NCI-H446 (cell line): ENCODE measurements at regions not wholly inside any gene's neighbourhood (a gene's known extent, or its start where the extent isn't known, plus 50 kb on each side); places are given as distances from the start of the nearest gene placed in this dataset.
"Not testable (repeated sequence)": the region's sequence is repeated elsewhere in the genome, so short reads cannot be mapped to it uniquely, and the experiment has no call there.

Experiments used
- DNase-seq, 2 experiments: peaks; one replicate each; lab custom pipeline; 2025; lab: John Stamatoyannopoulos, UW

GRCh38 chr14:29376237-29376636, 551.4 kb downstream of the PRKD1 start:
- DNase-seq = no peak

GRCh38 chr14:29380826-29381225, 546.8 kb downstream of the PRKD1 start:
- peak; percentile 55 to 80 for DNase-seq

- no peak for DNase-seq
These were observed 539.1 kb downstream of the PRKD1 start for GRCh38 chr14:29388571-29388970.

GRCh38 chr14:29390081-29390832, 537.4 kb downstream of the PRKD1 start:
- DNase-seq = peak; percentile 71 to 84

GRCh38 chr14:29391231-29391630, 536.4 kb downstream of the PRKD1 start:
- DNase-seq = no peak

- no peak for DNase-seq
These were observed 535.8 kb downstream of the PRKD1 start for GRCh38 chr14:29391801-29392200.

GRCh38 chr14:29392287-29392686, 535.4 kb downstream of the PRKD1 start:
- no peak for DNase-seq

GRCh38 chr14:29403091-29403490, 524.6 kb downstream of the PRKD1 start:
- DNase-seq = no peak

- no peak for DNase-seq
These were observed 517.1 kb downstream of the PRKD1 start for GRCh38 chr14:29410581-29410980.

- not testable (repeated sequence) for DNase-seq
These were observed 512.7 kb downstream of the PRKD1 start for GRCh38 chr14:29414931-29415330.

GRCh38 chr14:29419736-29420135, 507.9 kb downstream of the PRKD1 start:
- no peak for DNase-seq

- DNase-seq = no peak
These were observed 506.4 kb downstream of the PRKD1 start for GRCh38 chr14:29421156-29421728.

GRCh38 chr14:29425705-29426482, 501.8 kb downstream of the PRKD1 start:
- DNase-seq = no peak

GRCh38 chr14:29442696-29443095, 485.0 kb downstream of the PRKD1 start:
- peak; percentile 78 to 82 for DNase-seq

GRCh38 chr14:29444216-29444615, 483.4 kb downstream of the PRKD1 start:
- DNase-seq = no peak

- peak; percentile 75 to 79 for DNase-seq
These were observed 482.8 kb downstream of the PRKD1 start for GRCh38 chr14:29444805-29445204.

GRCh38 chr14:29446971-29447370, 480.7 kb downstream of the PRKD1 start:
- DNase-seq = peak in 1 of 2 experiments; percentile 38

GRCh38 chr14:29451941-29452340, 475.7 kb downstream of the PRKD1 start:
- DNase-seq = peak in 1 of 2 experiments; percentile 44

GRCh38 chr14:29453045-29453444, 474.6 kb downstream of the PRKD1 start:
- peak in 1 of 2 experiments; percentile 37 for DNase-seq

GRCh38 chr14:29454026-29454693, 473.5 kb downstream of the PRKD1 start:
- DNase-seq = peak in 1 of 2 experiments; percentile 55

- no peak for DNase-seq
These were observed 469.1 kb downstream of the PRKD1 start for GRCh38 chr14:29458547-29458946.

GRCh38 chr14:29459531-29459930, 468.1 kb downstream of the PRKD1 start:
- DNase-seq = peak in 1 of 2 experiments; percentile 39
